HEK293 (cell line): ENCODE measurements at regions not wholly inside any gene's neighbourhood (a gene's known extent, or its start where the extent isn't known, plus 50 kb on each side); places are given as distances from the start of the nearest gene placed in this dataset.

Source experiments
- MZF1 ChIP-seq: fragments of 450-650 bp; formaldehyde crosslinking; IDR thresholded peaks from 2 replicates; pipeline ENCODE4 v1.5.1; 2017; ENCODE audit warnings: missing biosample characterization, missing genetic modification characterization, borderline replicate concordance
- TRIM28 ChIP-seq: IDR thresholded peaks from 2 replicates; pipeline ENCODE4 v1.6.1; 2011; ENCODE audit warnings: low read length, control low read depth, borderline replicate concordance
- YY1 ChIP-seq: fragments of 450-650 bp; formaldehyde crosslinking; IDR thresholded peaks from 2 replicates; pipeline ENCODE4 v1.5.1; 2018; ENCODE audit warnings: missing biosample characterization, missing genetic modification characterization
- ZNF133 ChIP-seq: fragments of 450-650 bp; formaldehyde crosslinking; IDR thresholded peaks from 2 replicates; pipeline ENCODE4 v1.5.1; 2016; ENCODE audit warnings: missing biosample characterization, missing genetic modification characterization
- ZNF366 ChIP-seq: fragments of 450-650 bp; formaldehyde crosslinking; conservative IDR thresholded peaks from 2 replicates; pipeline ENCODE4 v1.5.1; 2016; ENCODE audit warnings: missing biosample characterization, missing genetic modification characterization
- ZNF785 ChIP-seq: fragments of 450-650 bp; formaldehyde crosslinking; IDR thresholded peaks from 2 replicates; pipeline ENCODE4 v1.5.1; 2016; ENCODE audit warnings: missing biosample characterization, missing genetic modification characterization
- TF ChIP-seq, protein P1 (sequence below): fragments of 450-650 bp; formaldehyde crosslinking; IDR thresholded peaks from 2 replicates; pipeline ENCODE4 v1.5.1; 2016; ENCODE audit warnings: missing biosample characterization, missing genetic modification characterization
- TF ChIP-seq, protein P2 (sequence below): fragments of 450-650 bp; formaldehyde crosslinking; IDR thresholded peaks from 2 replicates; pipeline ENCODE4 v1.5.1; 2016; ENCODE audit warnings: missing biosample characterization, missing genetic modification characterization, borderline replicate concordance
- TF ChIP-seq, protein P3 (sequence below): fragments of 450-650 bp; formaldehyde crosslinking; IDR thresholded peaks from 2 replicates; pipeline ENCODE4 v1.5.1; 2016; ENCODE audit warnings: missing biosample characterization, missing genetic modification characterization
- TF ChIP-seq, protein P4 (sequence below): fragments of 450-650 bp; formaldehyde crosslinking; IDR thresholded peaks from 2 replicates; pipeline ENCODE4 v1.5.1; 2016; ENCODE audit warnings: missing biosample characterization, missing genetic modification characterization, borderline replicate concordance
- TF ChIP-seq, protein P5 (sequence below): fragments of 450-650 bp; formaldehyde crosslinking; IDR thresholded peaks from 2 replicates; pipeline ENCODE4; 2016; ENCODE audit warnings: missing biosample characterization, missing genetic modification characterization

DNA sequence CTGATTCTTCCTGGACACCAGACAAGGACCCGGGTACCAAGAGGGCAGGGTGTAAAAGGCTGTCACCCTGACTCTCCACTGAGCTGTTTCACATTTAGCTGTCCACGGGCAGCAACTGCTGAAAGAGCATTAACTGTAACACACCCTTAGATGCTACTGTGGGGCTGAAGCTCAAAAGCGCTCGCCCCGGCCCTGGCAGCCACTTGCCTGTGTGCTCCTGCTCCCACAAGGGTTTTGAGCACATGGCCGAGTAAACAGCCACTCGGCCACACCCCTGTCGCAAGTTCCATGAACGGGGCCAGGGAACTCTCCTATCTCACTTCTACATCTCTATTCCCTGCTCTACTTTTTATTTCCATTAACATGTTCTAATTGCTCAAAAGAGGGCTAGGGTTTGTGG lies 421.7 kb downstream of the TUSC7 start:
- TF ChIP-seq TRIM28 (no peak), ZNF133 (no peak), YY1 (tag by site-specific recombination) (no peak), MZF1 (no peak), ZNF366 (tag by site-specific recombination) (no peak), ZNF785 (tag by site-specific recombination) (no peak)
- TF ChIP-seq, protein P1, sequence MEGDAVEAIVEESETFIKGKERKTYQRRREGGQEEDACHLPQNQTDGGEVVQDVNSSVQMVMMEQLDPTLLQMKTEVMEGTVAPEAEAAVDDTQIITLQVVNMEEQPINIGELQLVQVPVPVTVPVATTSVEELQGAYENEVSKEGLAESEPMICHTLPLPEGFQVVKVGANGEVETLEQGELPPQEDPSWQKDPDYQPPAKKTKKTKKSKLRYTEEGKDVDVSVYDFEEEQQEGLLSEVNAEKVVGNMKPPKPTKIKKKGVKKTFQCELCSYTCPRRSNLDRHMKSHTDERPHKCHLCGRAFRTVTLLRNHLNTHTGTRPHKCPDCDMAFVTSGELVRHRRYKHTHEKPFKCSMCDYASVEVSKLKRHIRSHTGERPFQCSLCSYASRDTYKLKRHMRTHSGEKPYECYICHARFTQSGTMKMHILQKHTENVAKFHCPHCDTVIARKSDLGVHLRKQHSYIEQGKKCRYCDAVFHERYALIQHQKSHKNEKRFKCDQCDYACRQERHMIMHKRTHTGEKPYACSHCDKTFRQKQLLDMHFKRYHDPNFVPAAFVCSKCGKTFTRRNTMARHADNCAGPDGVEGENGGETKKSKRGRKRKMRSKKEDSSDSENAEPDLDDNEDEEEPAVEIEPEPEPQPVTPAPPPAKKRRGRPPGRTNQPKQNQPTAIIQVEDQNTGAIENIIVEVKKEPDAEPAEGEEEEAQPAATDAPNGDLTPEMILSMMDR (tag by site-specific recombination) = no peak
- TF ChIP-seq, protein P2, sequence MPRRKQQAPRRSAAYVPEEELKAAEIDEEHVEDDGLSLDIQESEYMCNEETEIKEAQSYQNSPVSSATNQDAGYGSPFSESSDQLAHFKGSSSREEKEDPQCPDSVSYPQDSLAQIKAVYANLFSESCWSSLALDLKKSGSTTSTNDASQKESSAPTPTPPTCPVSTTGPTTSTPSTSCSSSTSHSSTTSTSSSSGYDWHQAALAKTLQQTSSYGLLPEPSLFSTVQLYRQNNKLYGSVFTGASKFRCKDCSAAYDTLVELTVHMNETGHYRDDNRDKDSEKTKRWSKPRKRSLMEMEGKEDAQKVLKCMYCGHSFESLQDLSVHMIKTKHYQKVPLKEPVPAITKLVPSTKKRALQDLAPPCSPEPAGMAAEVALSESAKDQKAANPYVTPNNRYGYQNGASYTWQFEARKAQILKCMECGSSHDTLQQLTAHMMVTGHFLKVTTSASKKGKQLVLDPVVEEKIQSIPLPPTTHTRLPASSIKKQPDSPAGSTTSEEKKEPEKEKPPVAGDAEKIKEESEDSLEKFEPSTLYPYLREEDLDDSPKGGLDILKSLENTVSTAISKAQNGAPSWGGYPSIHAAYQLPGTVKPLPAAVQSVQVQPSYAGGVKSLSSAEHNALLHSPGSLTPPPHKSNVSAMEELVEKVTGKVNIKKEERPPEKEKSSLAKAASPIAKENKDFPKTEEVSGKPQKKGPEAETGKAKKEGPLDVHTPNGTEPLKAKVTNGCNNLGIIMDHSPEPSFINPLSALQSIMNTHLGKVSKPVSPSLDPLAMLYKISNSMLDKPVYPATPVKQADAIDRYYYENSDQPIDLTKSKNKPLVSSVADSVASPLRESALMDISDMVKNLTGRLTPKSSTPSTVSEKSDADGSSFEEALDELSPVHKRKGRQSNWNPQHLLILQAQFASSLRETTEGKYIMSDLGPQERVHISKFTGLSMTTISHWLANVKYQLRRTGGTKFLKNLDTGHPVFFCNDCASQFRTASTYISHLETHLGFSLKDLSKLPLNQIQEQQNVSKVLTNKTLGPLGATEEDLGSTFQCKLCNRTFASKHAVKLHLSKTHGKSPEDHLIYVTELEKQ (tag by site-specific recombination) = no peak
- TF ChIP-seq, protein P3, sequence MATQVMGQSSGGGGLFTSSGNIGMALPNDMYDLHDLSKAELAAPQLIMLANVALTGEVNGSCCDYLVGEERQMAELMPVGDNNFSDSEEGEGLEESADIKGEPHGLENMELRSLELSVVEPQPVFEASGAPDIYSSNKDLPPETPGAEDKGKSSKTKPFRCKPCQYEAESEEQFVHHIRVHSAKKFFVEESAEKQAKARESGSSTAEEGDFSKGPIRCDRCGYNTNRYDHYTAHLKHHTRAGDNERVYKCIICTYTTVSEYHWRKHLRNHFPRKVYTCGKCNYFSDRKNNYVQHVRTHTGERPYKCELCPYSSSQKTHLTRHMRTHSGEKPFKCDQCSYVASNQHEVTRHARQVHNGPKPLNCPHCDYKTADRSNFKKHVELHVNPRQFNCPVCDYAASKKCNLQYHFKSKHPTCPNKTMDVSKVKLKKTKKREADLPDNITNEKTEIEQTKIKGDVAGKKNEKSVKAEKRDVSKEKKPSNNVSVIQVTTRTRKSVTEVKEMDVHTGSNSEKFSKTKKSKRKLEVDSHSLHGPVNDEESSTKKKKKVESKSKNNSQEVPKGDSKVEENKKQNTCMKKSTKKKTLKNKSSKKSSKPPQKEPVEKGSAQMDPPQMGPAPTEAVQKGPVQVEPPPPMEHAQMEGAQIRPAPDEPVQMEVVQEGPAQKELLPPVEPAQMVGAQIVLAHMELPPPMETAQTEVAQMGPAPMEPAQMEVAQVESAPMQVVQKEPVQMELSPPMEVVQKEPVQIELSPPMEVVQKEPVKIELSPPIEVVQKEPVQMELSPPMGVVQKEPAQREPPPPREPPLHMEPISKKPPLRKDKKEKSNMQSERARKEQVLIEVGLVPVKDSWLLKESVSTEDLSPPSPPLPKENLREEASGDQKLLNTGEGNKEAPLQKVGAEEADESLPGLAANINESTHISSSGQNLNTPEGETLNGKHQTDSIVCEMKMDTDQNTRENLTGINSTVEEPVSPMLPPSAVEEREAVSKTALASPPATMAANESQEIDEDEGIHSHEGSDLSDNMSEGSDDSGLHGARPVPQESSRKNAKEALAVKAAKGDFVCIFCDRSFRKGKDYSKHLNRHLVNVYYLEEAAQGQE (tag by site-specific recombination) = no peak
- TF ChIP-seq, protein P4, sequence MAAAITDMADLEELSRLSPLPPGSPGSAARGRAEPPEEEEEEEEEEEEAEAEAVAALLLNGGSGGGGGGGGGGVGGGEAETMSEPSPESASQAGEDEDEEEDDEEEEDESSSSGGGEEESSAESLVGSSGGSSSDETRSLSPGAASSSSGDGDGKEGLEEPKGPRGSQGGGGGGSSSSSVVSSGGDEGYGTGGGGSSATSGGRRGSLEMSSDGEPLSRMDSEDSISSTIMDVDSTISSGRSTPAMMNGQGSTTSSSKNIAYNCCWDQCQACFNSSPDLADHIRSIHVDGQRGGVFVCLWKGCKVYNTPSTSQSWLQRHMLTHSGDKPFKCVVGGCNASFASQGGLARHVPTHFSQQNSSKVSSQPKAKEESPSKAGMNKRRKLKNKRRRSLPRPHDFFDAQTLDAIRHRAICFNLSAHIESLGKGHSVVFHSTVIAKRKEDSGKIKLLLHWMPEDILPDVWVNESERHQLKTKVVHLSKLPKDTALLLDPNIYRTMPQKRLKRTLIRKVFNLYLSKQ (tag by site-specific recombination) = no peak
- TF ChIP-seq, protein P5, sequence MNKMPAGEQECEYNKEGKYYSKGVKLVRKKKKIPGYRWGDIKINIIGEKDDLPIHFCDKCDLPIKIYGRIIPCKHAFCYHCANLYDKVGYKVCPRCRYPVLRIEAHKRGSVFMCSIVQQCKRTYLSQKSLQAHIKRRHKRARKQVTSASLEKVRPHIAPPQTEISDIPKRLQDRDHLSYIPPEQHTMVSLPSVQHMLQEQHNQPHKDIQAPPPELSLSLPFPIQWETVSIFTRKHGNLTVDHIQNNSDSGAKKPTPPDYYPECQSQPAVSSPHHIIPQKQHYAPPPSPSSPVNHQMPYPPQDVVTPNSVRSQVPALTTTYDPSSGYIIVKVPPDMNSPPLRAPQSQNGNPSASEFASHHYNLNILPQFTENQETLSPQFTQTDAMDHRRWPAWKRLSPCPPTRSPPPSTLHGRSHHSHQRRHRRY = no peak
